Keratinocyte (primary cell): ENCODE measurements at regions not wholly inside any gene's neighbourhood (a gene's known extent, or its start where the extent isn't known, plus 50 kb on each side); places are given as distances from the start of the nearest gene placed in this dataset.

Experiments
- DNase-seq: peaks from one replicate; pipeline ENCODE4 v3.0.0-alpha.2; 2011; ENCODE audit warnings: low read depth, missing footprints, low spot score
- FAIRE-seq: peaks from 2 replicates; lab custom pipeline; 2011; peaks lifted over from hg19 to GRCh38; lab: Jason Lieb, UNC
- H2AFZ ChIP-seq: 2 replicates; pipeline ENCODE4 v1.6.0; 2012; ENCODE audit warnings: low read length, control low read depth, inconsistent platforms; ENCODE audit not compliant: control insufficient read depth
- H3K27ac ChIP-seq: 2 replicates; pipeline ENCODE4 v1.5.1; 2011; ENCODE audit warnings: low read length; ENCODE audit not compliant: control insufficient read depth, insufficient read depth
- H3K27me3 ChIP-seq: 3 replicates; pipeline ENCODE4 v1.6.0; 2011; ENCODE audit warnings: low read length; ENCODE audit not compliant: control insufficient read depth, insufficient read depth; ENCODE audit errors: extremely low read depth
- H3K36me3 ChIP-seq, 2 experiments: 2 replicates in 1 of 2; 3 replicates in 1 of 2; pipeline ENCODE4 v1.5.1; 2011; ENCODE audit warnings: low read length in 2 of 2, mild to moderate bottlenecking in 1 of 2; ENCODE audit not compliant: control insufficient read depth in 2 of 2, insufficient read depth in 2 of 2; ENCODE audit errors: extremely low read depth in 1 of 2
- H3K4me1 ChIP-seq: 3 replicates; pipeline ENCODE4 v1.5.1; 2011; ENCODE audit warnings: low read length; ENCODE audit not compliant: control insufficient read depth, insufficient read depth; ENCODE audit errors: extremely low read depth
- H3K4me2 ChIP-seq: 3 replicates; pipeline ENCODE4 v1.6.0; 2011; ENCODE audit warnings: low read depth, low read length; ENCODE audit not compliant: control insufficient read depth, insufficient read depth; ENCODE audit errors: extremely low read depth
- H3K4me3 ChIP-seq, 3 experiments: fragments of 200-600 bp in 1 of 3; sonication (generic) in 1 of 3; 2 replicates in 2 of 3; 3 replicates in 1 of 3; pipeline ENCODE4 v1.5.1; 2011 to 2016; ENCODE audit warnings: low read length in 3 of 3, mild to moderate bottlenecking in 3 of 3, control low read depth in 2 of 3, inconsistent platforms in 1 of 3, low read depth in 1 of 3, mixed read lengths in 1 of 3, mixed run types in 1 of 3, moderate library complexity in 1 of 3; ENCODE audit not compliant: control insufficient read depth in 2 of 3, insufficient read depth in 2 of 3; ENCODE audit errors: extremely low read depth in 1 of 3
- H3K79me2 ChIP-seq: 2 replicates; pipeline ENCODE4 v1.6.0; 2012; ENCODE audit warnings: low read length; ENCODE audit not compliant: control insufficient read depth, insufficient read depth
- H3K9ac ChIP-seq: 3 replicates; pipeline ENCODE4 v1.6.0; 2011; ENCODE audit warnings: low read length; ENCODE audit not compliant: control insufficient read depth, insufficient read depth; ENCODE audit errors: extremely low read depth
- H3K9me1 ChIP-seq: 3 replicates; pipeline ENCODE4 v1.6.0; 2011; ENCODE audit warnings: low read length; ENCODE audit not compliant: control insufficient read depth, insufficient read depth; ENCODE audit errors: extremely low read depth
- H3K9me3 ChIP-seq: 2 replicates; pipeline ENCODE4 v1.5.1; 2012; ENCODE audit warnings: low read depth, low read length; ENCODE audit not compliant: control insufficient read depth
- H4K20me1 ChIP-seq: 3 replicates; pipeline ENCODE4 v1.6.0; 2011; ENCODE audit warnings: low read length; ENCODE audit not compliant: control insufficient read depth, insufficient read depth; ENCODE audit errors: extremely low read depth
- CTCF ChIP-seq, 3 experiments: IDR thresholded peaks in 1 of 3; conservative IDR thresholded peaks in 1 of 3; optimal IDR thresholded peaks in 1 of 3; 2 replicates in 2 of 3; 3 replicates in 1 of 3; pipeline versions ENCODE3 to v1.5.1; 2011; ENCODE audit warnings: low read length in 3 of 3, mild to moderate bottlenecking in 3 of 3, moderate library complexity in 2 of 3, control low read depth in 1 of 3, inconsistent platforms in 1 of 3; ENCODE audit not compliant: insufficient read depth in 2 of 3; ENCODE audit errors: extremely low read depth in 1 of 3
- EZH2 ChIP-seq: IDR thresholded peaks from one replicate; pipeline ENCODE4 v1.6.1; 2012; ENCODE audit warnings: inconsistent platforms, mild to moderate bottlenecking, low read length, moderate library complexity
- dilution Hi-C: fragments of 300-500 bp; cut with MboI; formaldehyde crosslinking; loops from one replicate; pipeline ENCODE4 v1.7.0; 2020; ENCODE audit warnings: low sequenced_read_pairs; ENCODE audit not compliant: extremely low pct_ligation_motif_present

- H3K27me3 ChIP-seq = no peaks in the 10 kb centered on the region
- TF ChIP-seq CTCF (optimal IDR thresholded peaks at IDR 0.05 in 1 of 3, IDR thresholded peaks at IDR 0.05 in 1 of 3, conservative IDR thresholded peaks at IDR 0.05 in 1 of 3; ENCODE audit: extremely low read depth in 1 of 3, insufficient read depth in 2 of 3, low read length in 3 of 3) (no peak), EZH2 (no peak)
- no peak overlapping the region for H3K4me2 ChIP-seq
- FAIRE-seq (no peak), DNase-seq (no peak)
- no peaks in the 10 kb centered on the region for H3K9me1 ChIP-seq
- H3K4me1 ChIP-seq = no peaks in the 10 kb centered on the region
- peaks cover 18% of the 10 kb centered on the region for H3K9me3 ChIP-seq
- H4K20me1 ChIP-seq = no peaks in the 10 kb centered on the region
- no peak overlapping the region for H3K27ac ChIP-seq
- H2AFZ ChIP-seq = no peak overlapping the region
- no peak overlapping the region for H3K4me3 ChIP-seq
- dilution Hi-C loops = no loop called here
- no peaks in the 10 kb centered on the region for H3K79me2 ChIP-seq
- H3K9ac ChIP-seq = no peak overlapping the region
- no peaks in the 10 kb centered on the region for H3K36me3 ChIP-seq
Measured at GRCh38 chr11:70764356-70764905, 366.1 kb downstream of the CTTN start.

- no peak overlapping the region for H3K4me2 ChIP-seq
- TF ChIP-seq EZH2 = no peak
- TF ChIP-seq CTCF (optimal IDR thresholded peaks at IDR 0.05 in 1 of 3, IDR thresholded peaks at IDR 0.05 in 1 of 3, conservative IDR thresholded peaks at IDR 0.05 in 1 of 3; ENCODE audit: extremely low read depth in 1 of 3, insufficient read depth in 2 of 3, low read length in 3 of 3) = no peak
- H3K27me3 ChIP-seq = no peaks in the 10 kb centered on the region
- FAIRE-seq (no peak), DNase-seq (no peak)
- no peaks in the 10 kb centered on the region for H3K79me2 ChIP-seq
- H3K36me3 ChIP-seq = no peaks in the 10 kb centered on the region
- H3K9me3 ChIP-seq = peaks cover 17% of the 10 kb centered on the region
- no peak overlapping the region for H3K4me3 ChIP-seq
- H4K20me1 ChIP-seq = no peaks in the 10 kb centered on the region
- H3K9ac ChIP-seq = no peak overlapping the region
- dilution Hi-C loops = no loop called here
- H3K4me1 ChIP-seq = no peaks in the 10 kb centered on the region
- H3K27ac ChIP-seq = no peak overlapping the region
- no peaks in the 10 kb centered on the region for H3K9me1 ChIP-seq
- no peak overlapping the region for H2AFZ ChIP-seq
Measured at GRCh38 chr11:70766901-70767300, 368.6 kb downstream of the CTTN start.
